DMS 273 treated with DMSO at 0.1 percent for 48 hours (cell line): ENCODE measurements at regions not wholly inside any gene's neighbourhood (a gene's known extent, or its start where the extent isn't known, plus 50 kb on each side); places are given as distances from the start of the nearest gene placed in this dataset.

Experiments used
- DNase-seq: peaks from one replicate; lab custom pipeline; 2025; lab: John Stamatoyannopoulos, UW

DNA sequence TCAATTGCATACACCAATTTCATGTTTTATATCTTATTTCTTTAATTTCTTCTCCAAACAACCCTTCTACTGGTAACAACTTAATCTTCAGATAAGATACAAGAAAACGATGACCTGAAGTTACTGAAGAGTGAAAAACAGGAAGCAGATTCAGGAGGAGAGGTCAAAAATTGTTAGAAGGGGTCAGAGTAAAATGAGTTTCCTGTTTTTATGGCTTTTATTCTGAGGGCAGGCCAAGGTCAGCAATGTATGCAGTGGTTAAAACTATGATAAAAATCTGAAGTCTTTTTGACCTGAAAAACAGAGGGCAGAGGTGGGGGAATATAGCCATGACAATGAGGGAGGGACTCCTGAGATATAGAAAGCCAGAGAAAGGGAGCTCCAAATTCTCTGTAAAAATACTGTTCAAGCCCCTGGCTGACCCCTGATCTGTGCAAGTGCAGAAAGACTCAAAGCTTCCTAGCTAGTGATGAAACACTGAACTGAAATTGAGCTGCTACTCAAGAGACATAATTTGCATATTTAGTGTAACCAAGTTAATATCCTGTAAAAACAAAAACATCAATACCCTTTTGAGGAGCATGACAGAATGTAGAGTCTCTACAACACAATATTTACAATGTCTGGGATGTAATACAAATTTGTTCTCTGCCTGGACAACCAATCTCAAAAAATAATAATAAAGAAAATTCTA lies 514.3 kb upstream of the SEL1L start:
- no peak for DNase-seq

DNA sequence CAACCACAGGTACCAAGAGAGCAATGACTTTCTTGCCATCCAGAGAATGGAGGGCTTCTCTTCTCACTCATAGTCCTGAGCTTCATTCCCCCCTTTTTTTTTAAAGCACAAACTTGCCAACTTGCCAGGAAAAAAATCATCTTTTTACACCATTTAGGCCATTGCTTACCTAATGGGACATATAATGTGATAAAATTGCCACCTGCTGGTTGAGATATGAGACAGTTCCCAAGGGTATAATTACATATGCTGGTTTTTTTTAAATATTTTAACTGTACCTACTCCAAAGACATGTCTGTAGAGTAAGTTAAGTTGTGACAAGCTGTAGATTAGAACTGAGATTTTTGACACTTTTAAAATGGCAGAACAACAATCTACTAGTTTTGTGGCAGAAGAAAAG lies 519.1 kb upstream of the SEL1L start:
- no peak for DNase-seq

DNA sequence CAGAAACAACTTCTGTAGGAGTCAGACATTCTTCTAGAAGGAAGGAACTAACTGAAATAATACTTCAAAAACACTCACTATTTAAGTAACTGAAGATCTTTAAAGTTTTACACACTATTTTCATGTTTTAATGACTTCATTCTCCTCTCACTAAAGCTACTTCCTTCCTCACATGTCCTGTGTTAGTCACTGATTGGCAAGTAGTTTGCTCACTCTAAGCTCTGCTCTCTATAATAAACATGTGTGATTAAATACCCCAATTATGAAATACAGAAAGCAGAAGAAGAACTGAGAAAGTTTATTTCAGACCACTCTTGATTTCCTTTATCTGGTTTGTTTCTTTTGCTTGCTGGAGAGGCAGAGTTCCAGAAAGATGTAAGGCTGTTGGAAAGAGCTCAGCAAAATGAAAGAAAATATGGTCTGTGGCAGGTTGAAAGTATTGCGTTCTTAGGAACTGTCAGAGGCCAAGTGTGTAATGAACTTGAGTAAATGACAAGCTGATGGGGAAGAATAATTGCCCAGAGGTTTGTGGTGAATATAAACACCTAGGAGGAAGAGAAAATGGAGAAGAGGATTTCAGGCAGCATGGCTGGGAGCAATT lies 522.0 kb upstream of the SEL1L start:
- no peak for DNase-seq

DNA sequence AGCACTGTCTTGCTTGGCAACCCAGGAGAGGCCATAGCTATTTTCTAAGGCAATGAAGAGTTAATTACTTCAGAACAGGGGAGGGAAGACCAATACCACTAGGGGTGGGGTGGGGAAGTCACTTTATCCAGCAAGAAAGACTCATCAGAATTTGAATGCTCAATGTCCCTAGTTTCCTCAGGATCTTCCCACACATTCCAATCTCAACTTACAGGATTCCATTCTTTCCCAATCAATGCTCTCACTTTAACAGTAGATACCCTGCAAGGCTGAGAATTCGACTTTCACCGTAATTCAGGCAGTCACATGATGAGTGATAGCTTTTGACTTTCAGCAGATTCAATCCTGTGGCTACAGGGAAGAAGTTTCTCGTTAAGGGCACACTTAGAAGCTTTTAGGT lies 526.6 kb upstream of the SEL1L start:
- no peak for DNase-seq

DNA sequence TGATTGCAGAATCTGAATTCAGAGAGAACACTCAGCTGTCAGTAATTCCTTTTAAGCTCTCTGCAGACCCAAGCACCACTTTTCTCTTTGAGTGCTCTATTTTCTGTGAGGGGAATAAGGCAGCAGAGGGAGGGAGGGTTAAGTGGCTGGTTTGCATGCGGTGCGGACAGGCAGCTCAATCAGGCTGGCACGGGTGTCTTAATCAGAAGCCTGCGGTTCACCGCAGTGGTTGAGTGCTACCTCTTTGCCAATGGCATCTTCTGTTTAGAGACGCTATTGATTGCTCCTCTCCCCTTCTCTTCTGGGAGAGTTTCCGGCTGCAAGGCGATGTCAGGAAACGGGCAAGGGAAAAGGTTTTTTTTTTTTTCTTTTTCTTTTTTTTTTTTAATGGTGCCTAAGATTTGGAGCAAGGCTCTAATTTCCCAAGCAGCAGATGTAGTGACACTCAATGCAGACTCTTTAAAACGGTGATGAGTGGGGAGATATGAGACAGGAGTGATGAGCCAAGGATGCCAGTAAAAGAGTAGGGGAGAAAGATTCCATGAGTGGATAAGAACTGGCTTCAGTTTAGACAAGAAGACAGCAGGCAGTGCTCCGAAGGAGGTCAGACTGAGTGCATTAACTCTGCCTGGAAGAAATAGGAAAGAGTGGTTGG lies 533.7 kb upstream of the SEL1L start:
- DNase-seq: no peak

DNA sequence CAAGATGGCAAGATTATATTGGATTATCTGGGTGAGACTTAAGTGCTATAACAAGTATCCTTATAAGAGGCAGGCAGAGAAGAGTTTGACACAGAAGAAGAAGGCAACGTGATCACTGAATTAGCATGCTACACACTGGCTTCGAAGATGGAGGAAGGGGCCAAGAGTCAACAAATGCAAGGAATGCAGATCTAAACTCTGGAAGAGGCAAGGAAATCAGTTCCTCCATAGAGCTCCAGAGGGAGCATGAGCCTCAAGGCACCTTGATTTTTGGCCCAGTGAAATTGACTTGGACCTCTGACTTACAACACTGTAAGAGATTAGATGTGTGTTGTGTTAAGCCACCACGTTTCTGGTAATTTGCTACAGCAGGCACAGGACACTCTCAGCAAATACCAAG lies 536.4 kb upstream of the SEL1L start:
- no peak for DNase-seq

DNA sequence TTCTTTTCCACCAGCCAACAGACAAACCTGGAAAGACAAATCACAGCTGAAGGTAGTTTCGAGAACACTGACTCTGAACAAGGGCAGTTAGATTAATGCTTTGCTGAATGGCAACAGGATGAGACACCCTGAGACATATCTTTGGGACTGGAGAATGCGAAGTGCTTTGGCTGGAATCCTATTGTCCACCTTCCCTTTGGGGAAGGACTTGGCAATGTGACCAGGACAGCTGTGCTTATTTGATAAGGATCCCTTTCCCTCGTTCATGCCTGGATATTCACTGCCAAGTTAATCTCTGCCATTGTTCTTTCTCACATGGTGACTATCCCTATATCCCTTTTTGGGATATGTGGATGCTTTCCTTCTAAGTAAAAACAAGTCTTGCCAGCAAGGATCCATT lies 537.1 kb upstream of the SEL1L start:
- no peak for DNase-seq

DNA sequence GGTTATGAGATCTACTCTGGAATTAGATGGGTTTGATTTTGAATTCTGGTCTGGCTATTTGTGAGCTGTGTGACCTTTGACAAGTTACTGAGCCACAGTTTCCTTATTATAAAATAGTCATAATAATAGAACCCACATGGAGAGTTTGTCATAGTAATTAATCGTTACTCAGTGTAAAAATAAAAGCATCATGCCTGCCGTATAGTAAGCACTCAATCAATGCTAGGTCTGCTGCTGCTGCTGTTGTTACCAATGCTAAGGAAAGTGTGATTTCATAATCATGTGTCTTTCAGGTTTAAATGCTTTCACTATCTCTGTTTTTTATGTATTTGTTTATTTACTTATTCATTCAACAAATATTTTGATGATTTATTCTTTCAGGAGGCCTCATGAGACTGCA lies 539.9 kb upstream of the SEL1L start:
- no peak for DNase-seq

DNA sequence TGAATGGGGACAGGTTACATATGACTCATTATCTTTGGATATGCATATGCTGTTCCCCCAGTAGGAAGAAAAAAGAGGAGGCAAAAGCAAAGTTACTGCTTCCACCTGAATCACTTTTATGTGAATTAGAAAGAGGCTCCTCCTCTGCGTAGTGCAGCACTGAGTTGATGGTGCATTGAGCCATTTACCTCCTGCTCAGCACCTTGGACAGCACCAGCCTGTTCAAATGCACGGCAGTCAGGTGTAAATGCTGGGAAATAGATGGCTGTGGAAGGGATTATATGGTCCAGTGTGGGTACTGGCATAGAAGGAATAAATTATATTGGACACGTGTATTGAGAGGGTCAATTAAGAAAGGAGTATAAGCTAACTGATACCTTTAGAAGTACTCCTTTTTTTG lies 541.9 kb upstream of the SEL1L start:
- DNase-seq: no peak

DNA sequence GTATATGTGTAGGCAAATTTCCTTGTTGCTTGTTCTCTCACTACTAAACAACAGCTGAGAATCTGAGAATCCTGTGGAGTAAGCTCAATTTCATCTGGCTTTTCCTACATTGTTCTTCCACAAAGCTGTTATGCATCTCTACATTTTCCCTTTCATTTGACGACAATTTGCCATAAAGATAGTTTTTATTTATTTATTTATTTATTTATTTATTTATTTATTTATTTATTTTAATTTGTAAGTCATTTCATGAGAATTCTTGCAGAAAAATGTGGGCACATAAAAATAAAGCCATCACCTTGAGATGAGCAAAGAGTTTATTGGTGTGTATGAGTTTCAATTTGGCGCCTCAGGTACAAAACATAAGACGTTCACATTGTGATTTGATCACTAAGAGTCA lies 545.9 kb upstream of the SEL1L start:
- DNase-seq: no peak

DNA sequence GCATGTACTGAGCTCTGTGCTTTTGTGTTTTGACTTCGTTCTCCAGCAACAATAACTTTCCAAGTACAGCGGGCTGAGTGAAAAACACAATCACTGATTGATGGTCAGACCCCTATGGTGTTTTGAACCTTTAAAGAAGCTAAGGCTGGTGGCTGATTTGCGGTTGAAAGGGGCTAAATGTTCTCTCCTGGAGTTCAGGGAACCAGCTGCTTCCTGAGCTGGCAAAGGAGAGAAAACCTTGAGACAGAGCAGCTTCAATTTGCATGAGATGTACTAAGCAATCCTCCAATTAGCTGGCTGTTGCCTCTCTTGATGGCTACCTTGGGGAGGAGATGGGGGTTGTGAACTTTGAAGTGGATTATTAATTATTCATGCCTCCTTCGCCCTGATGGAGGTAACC lies 546.7 kb upstream of the SEL1L start:
- DNase-seq: no peak

DNA sequence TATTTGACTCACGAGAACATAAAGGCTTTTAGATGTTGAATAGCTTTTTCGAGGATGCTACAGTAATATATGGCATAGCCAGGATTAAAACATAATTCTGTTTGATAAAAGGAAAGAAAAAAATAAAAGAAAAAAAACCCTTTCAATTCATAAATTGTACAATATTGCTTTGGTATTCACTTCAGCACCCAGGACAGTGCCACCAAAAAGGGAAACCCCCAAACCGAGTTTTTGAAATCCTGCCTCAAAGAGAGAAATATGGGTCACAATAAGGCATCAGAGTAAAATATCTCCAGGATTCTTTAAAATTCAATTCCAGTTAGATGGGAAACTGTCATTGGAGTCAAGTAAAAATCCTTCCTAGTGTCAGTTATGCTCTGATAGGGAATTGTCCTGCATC lies 551.2 kb upstream of the SEL1L start:
- DNase-seq: no peak

DNA sequence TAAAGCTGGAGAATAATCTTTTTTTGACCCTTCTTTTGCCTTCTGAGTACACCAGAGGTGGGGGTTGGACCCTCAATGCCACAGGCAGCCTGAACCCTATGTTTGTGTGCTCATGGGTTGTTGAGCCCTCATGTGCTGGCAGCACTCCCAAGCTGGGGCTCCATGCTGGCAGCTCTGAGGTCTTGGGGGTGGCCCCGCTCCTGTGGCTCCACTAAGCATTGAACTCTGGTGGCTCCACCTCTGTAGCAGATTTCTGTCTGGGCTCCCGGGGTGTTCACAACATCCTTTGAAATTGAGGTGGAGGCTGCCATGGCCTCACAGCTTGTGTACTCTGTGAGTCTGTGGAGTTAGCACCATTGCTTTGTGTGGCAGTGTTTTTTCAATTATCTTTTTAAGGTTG lies 557.4 kb upstream of the SEL1L start:
- DNase-seq: no peak

DNA sequence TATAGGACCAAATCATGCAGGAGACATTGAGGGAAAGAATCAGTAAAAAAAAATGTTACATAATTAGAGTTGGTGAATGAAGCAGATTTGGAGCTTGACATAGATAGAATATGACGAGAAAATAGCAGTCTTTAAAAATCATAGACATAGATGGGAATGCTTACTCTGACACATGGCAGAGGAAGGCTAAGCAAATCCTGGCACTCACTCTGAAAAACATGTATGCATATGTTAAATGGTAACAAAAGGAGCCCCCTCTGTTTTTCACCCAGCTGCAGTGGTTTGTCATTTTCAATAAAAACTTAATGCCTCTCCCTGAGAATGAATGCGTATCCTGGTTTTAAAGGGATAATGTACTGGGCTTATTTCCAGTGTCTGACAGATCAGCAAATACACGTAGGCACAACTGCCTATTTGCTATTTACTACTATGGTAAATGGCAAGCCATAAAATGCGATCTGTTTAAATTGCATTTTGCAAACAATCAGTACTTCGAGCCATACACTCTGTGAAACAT lies 561.2 kb upstream of the SEL1L start:
- no peak for DNase-seq

DNA sequence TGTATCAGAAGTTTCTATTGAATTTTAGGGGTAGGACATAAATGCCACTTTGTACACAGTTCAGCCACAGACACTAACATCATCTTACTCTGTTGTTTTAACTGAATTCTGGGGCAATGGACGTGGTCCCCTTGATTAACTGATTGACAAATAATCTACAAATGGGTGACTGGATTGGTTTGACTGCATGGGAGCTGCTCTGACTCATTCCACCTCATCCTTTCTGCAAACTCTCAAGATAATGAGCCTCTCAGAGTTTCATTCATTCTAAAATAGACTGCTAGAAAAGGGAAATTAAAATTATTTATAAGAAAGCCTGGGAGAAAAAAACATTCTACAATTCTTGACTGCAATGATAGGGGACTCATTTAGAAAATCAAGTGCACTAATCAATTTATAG lies 570.4 kb upstream of the SEL1L start:
- no peak for DNase-seq

DNA sequence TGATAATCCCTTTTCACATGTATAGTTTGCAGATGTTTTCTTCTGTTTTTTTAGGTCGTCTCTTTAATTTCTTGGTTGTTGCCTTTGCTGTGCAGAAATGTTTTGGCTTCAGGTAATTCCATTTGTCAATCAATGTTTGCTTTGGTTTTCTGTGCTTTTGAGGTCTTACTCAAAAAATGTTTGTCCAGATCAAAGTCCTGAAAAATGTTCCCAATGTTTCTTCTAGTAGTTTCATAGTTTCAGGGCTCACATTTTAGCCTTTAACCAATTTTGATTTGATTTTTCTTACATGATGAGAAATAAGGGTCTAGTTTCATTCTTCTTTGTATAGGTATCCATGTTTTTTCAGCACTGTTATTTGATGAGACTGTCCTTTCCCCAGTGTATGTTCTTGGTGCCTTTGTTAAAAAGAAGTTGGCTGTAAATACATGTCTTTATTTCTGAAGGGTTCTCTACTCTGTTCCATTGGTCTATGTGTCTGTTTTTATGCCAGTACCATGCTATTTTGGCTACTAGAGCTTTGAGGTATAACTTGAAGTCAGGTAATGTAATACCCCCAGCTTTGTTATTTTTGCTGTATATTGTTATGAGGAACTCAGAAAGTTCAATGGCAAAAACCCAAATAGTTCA lies 578.7 kb upstream of the SEL1L start:
- DNase-seq: no peak

DNA sequence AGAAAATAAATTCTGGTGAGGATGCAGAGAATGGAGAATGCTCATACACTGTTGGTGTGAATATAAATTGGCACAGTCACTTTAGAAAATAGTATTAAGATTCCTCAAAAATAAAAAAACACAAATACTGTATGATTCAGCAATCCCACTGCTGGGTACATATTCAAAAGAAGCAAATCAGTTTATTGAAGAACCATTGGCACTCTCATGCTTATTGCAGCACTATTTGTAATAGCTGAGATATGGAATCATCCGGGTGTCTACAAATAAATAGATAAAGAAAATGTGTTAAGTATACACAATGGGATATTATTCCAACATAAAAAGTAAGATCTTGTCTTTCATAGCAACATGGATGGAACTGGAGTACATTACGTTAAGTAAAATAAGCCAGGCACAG lies 579.4 kb upstream of the SEL1L start:
- DNase-seq: no peak

DNA sequence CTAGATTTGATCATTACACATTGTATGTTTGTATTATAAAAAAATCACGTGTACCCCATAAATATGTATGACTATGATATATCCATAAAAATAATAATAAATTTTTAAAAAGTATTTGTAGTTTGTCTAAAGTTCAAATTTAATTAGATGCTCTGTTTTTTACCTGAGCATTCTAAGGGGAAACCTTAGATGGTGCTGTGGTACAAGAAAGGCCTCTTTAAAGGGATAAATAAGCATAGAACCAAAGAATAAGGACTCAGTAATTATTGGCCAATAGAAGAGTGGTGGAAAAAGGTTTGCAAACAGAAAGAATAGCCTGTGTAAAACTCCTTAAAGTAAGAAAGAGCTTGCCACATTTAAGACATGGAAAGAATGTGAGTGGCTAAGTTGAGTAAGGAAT lies 580.1 kb upstream of the SEL1L start:
- no peak for DNase-seq

DNA sequence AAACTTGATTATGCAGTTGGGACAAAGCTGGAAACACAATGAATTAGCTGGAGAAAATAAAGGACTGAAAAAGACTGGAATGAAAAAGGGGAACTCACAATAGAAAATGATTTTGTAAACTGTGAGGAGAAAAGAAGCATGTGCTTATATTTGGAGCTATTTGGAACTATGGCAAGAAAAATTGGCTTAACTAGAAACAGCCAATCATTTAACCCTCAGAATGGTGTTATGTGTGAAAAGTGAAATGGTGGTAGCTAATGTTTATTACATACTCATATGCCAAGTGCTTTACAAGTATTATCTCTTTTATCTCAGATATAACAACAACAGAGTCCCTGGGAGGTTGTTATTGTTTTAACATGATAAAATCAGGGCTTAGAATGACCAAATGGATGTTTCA lies 583.1 kb upstream of the SEL1L start:
- no peak for DNase-seq

DNA sequence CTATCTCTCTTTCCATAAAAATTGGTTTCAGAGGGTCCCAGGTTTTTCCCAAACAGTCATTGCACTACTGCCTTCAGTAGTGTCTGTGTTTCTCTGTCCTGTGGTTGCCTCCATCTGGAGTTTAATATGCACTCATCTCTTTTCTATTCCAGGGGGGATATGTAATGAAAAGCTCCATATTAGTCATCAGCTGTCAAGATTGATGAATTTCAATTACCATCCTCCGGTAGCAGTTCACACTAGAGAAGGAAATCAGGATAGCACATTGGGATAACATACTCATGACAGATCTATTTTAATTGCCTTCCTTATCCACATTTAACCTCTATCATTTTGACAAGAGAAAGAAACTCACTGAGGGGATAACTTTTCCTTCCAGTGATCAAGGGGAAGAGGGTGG lies 589.0 kb upstream of the SEL1L start:
- DNase-seq: no peak

DNA sequence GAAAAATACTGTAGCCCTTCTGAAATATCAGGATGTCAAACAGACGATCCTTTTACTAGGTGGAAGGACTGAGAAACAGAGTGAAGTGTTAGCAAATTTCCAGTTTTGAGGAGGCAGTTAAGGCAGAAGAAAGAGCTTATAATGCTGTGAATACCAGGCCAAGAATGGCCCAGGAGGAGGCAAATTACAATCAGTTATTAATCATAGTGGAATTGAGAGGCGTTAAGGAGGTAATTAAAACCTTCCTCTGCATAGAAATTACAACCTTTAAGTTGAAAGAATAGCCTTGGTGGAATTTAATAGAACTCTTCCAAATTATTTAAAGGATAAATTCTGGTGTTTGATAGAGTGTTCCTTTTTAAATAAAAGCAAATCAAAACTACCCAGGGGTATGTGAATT lies 590.9 kb upstream of the SEL1L start:
- DNase-seq: no peak

DNA sequence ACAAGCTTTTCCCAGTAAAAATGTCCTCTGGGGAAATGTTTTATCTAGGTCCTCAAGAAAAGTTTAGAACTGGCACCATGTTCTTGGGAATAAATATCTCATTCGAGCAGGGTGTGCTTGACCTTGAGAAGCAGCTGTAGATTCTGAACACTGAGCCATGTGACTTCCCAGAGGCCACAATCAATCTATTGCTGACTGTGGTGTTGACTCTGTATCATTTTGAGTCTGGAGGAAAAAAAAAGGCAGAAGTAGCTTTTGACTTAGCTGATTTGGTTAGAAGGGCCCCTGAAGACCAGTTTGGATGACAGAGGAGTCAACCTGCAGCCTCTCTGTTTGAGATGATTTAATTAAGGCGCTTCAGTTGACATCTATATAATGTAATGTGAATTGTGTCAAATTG lies 592.4 kb upstream of the SEL1L start:
- no peak for DNase-seq

DNA sequence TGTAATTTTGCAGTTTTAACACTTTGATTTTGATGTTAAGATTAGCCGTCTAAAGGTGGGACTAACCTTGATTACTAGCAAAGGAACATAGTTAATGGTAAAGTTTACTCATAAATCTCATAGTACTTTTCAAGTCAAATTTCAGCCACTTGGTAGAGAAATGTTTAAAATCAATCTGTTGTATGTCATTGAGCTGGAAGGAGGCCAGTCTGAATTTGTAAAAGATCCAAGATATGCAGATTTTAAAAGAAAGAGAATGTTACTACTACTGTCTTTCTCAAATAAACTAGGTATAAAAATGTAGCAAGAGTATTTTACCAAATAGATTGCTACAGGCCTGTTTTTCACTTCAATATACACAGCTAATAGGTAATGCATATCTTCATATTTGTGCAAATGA lies 600.8 kb upstream of the SEL1L start:
- DNase-seq: no peak
